NB4 (cell line): ENCODE measurements at regions not wholly inside any gene's neighbourhood (a gene's known extent, or its start where the extent isn't known, plus 50 kb on each side); places are given as distances from the start of the nearest gene placed in this dataset.
A peak's percentile ranks its signal among the peaks of the same experiment; 100 is the strongest.

ENCODE experiments used
- DNase-seq: peaks from one replicate; pipeline ENCODE4 v3.0.0; 2010; ENCODE audit warnings: low read depth
- H3K4me3 ChIP-seq: one replicate; pipeline ENCODE4 v1.5.1; 2011; ENCODE audit warnings: mild to moderate bottlenecking, low read depth, low read length, moderate library complexity
- MYC ChIP-seq: IDR thresholded peaks from 2 replicates; pipeline ENCODE4 v1.6.1; 2011; ENCODE audit warnings: low read depth, low read length
- POLR2A ChIP-seq: IDR thresholded peaks from 2 replicates; pipeline ENCODE4 v1.6.1; 2011; ENCODE audit warnings: mild to moderate bottlenecking; ENCODE audit not compliant: insufficient read length; ENCODE audit errors: extremely low read depth
- TF ChIP-seq, protein P1 (sequence below): IDR thresholded peaks from one replicate; pipeline ENCODE4 v1.5.1; 2012; ENCODE audit warnings: low read depth, low read length
- TF ChIP-seq, protein P2 (sequence below): IDR thresholded peaks from 2 replicates; pipeline ENCODE4 v1.6.1; 2011; ENCODE audit warnings: low read depth, low read length

DNA sequence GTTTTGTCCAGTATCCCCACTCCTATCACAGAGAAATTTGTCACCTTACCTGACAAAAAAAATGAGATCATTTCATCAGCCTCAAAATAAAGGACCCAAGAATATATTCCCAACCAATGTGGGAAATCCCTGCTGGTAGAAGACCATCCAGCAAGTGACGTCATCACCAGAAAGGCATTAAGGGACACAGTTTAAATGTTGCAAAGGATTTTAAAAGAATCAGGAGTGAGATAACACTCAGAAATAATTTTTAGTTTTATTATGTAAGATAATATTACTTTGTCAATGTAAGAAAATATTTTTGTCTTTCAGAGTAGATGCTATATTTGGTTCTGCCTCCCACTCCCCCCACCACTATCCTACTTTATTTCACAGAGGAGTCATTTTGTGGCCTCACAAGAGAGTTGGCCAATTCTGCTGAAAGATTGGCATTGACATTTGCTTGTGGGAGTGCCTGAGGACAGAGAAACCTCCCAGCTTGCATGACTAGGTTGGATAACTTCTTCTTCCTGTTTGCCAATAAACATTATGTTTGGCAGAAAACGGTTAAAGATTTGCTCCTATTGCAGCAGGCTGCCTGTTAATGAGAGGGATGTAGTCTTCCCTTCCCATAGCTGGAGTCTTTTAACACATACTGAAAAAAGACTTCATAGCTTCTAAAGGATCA lies 288.6 kb upstream of the DAB2 start:
- H3K4me3 ChIP-seq = no peak overlapping the region
- DNase-seq = peak; percentile 90
- TF ChIP-seq MYC = peak; percentile 40
- TF ChIP-seq, protein P1, sequence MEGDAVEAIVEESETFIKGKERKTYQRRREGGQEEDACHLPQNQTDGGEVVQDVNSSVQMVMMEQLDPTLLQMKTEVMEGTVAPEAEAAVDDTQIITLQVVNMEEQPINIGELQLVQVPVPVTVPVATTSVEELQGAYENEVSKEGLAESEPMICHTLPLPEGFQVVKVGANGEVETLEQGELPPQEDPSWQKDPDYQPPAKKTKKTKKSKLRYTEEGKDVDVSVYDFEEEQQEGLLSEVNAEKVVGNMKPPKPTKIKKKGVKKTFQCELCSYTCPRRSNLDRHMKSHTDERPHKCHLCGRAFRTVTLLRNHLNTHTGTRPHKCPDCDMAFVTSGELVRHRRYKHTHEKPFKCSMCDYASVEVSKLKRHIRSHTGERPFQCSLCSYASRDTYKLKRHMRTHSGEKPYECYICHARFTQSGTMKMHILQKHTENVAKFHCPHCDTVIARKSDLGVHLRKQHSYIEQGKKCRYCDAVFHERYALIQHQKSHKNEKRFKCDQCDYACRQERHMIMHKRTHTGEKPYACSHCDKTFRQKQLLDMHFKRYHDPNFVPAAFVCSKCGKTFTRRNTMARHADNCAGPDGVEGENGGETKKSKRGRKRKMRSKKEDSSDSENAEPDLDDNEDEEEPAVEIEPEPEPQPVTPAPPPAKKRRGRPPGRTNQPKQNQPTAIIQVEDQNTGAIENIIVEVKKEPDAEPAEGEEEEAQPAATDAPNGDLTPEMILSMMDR = no peak
- TF ChIP-seq, protein P2, sequence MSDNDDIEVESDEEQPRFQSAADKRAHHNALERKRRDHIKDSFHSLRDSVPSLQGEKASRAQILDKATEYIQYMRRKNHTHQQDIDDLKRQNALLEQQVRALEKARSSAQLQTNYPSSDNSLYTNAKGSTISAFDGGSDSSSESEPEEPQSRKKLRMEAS = peak; percentile 50

DNA sequence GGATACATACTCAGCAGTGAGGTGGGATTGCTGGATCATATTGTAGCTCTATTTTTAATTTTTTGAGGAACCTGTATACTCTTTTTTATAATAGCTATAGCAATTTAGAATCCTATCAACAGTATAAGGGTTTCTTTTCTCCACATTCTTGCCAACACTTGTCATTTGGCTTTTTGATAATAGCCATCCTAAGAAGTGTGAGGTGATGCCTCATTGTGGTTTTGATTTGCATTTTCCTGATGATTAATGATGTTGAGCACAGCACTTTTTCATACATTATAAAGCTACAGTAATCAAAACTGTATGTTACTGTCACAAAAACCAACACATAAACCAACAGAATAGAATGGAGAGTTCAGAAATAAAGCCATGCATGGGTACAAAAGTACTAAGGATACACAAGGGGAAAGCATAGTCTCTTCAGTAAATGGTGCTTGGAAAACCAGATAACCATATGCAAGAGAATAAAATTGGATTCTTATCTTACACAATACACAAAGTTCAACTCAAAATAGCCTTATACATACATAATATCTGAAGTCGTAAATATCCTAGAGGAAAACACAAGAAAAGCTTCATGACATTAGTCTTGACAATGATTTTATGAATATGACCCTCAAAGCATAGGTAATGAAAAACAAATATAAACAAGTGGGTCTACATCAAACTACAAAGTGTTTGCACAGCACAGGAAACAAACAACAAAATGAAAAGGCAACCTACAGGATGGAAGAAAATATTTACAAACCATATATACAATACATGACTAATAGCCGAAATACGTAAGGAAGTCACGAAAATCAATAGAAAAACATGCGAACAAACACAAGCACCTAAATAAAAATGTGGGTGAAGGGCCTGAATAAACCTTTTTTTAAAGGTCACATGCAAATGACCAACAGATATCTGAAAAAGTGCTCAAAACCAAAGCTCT lies 287.8 kb upstream of the DAB2 start:
- no peak for DNase-seq
- no peak overlapping the region for H3K4me3 ChIP-seq
- TF ChIP-seq, protein P1 = no peak
- TF ChIP-seq POLR2A (no peak), MYC (no peak)
- TF ChIP-seq, protein P2 = no peak

DNA sequence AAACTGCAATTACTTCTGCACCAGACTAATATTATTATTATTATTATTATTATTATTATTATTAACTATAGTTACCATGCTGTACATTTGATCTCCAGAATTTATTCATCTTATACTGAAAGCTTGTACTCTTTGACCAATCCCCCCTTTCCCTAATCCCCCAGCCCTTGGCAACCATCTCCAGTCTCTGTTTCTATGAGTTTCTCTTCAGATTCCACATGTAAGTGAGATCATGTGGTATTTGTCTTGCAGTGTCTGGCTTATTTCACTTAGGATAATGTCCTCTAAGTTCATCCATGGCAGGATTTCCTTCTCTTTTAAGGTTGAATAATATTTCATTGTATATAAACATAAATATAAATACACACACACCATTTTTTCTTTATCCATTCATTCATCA lies 287.0 kb upstream of the DAB2 start:
- TF ChIP-seq POLR2A (no peak), MYC (no peak)
- TF ChIP-seq, protein P1 = no peak
- TF ChIP-seq, protein P2 = no peak
- DNase-seq = no peak
- H3K4me3 ChIP-seq = no peak overlapping the region

GRCh38 chr5:39709032-39709431 lies 284.3 kb upstream of the DAB2 start:
- TF ChIP-seq POLR2A (no peak), MYC (no peak)
- TF ChIP-seq, protein P1 = no peak
- TF ChIP-seq, protein P2 = no peak
- no peak for DNase-seq
- H3K4me3 ChIP-seq = no peak overlapping the region

GRCh38 chr5:39702928-39703327 lies 278.1 kb upstream of the DAB2 start:
- TF ChIP-seq, protein P2 = no peak
- no peak for TF ChIP-seq POLR2A
- TF ChIP-seq, protein P1 = no peak
- no peak for TF ChIP-seq MYC
- no peak overlapping the region for H3K4me3 ChIP-seq
- no peak for DNase-seq
